ENCODE measurements at regions not wholly inside any gene's neighbourhood (a gene's known extent, or its start where the extent isn't known, plus 50 kb on each side); places are given as distances from the start of the nearest gene placed in this dataset.
A peak's percentile ranks its signal among the peaks of the same experiment; 100 is the strongest.

- H3K27me3 ChIP-seq (ENCODE audit: insufficient read depth, low read length), result no peaks in the 10 kb centered on the region
- no peaks in the 10 kb centered on the region for H3K9me3 ChIP-seq (ENCODE audit: insufficient read depth, low read depth, low read length)
- no peak for FAIRE-seq
- no peak overlapping the region for H2AFZ ChIP-seq (ENCODE audit: low read depth, low read length)
- no peak overlapping the region for H3K27ac ChIP-seq (ENCODE audit: low read depth, low read length)
- no peak overlapping the region for H3K4me2 ChIP-seq (ENCODE audit: low read length)
- H3K9ac ChIP-seq (ENCODE audit: low read length), result no peak overlapping the region
- DNase-seq (ENCODE audit: low read depth), result no peak
- no peaks in the 10 kb centered on the region for H3K79me2 ChIP-seq (ENCODE audit: insufficient read depth, low read length)
- H3K4me1 ChIP-seq (ENCODE audit: insufficient read depth, low read length), result no peaks in the 10 kb centered on the region
- H4K20me1 ChIP-seq (ENCODE audit: insufficient read depth, low read length), result no peaks in the 10 kb centered on the region
- H3K36me3 Mint-ChIP-seq (ENCODE audit: low read depth, unreplicated experiment), result no peaks in the 10 kb centered on the region
- H3K9me3 Mint-ChIP-seq (ENCODE audit: unreplicated experiment), result no peaks in the 10 kb centered on the region
- H3K27ac Mint-ChIP-seq (ENCODE audit: unreplicated experiment), result no peak overlapping the region
- no peaks in the 10 kb centered on the region for H3K36me3 ChIP-seq (ENCODE audit: insufficient read depth, low read length)
- no peaks in the 10 kb centered on the region for H3K27me3 Mint-ChIP-seq (ENCODE audit: low read depth, unreplicated experiment)
- H3K4me3 Mint-ChIP-seq (ENCODE audit: unreplicated experiment), result no peak overlapping the region
- H3K4me3 ChIP-seq (ENCODE audit: insufficient read depth, low read depth, low read length), result no peak overlapping the region
- TF ChIP-seq CTCF (IDR thresholded peaks at IDR 0.05; ENCODE audit: insufficient read depth, low read depth, low read length), result no peak
- no peak for TF ChIP-seq EZH2 (IDR thresholded peaks at IDR 0.05; ENCODE audit: insufficient read depth, low read length)
- H3K4me1 Mint-ChIP-seq (ENCODE audit: low read depth, unreplicated experiment), result no peaks in the 10 kb centered on the region
Measured at GRCh38 chr1:239139801-239140200, 246.6 kb upstream of the CHRM3 start.

- Mint-ChIP-seq H3K36me3 (ENCODE audit: low read depth, unreplicated experiment) (no peaks in the 10 kb centered on the region), H3K27me3 (ENCODE audit: low read depth, unreplicated experiment) (no peaks in the 10 kb centered on the region), H3K27ac (ENCODE audit: unreplicated experiment) (no peak overlapping the region), H3K9me3 (ENCODE audit: unreplicated experiment) (no peaks in the 10 kb centered on the region), H3K4me1 (ENCODE audit: low read depth, unreplicated experiment) (peaks cover 16% of the 10 kb centered on the region), H3K4me3 (ENCODE audit: unreplicated experiment) (no peak overlapping the region)
- no peaks in the 10 kb centered on the region for H3K4me1 ChIP-seq (ENCODE audit: insufficient read depth, low read length)
- no peaks in the 10 kb centered on the region for H3K79me2 ChIP-seq (ENCODE audit: insufficient read depth, low read length)
- H3K4me2 ChIP-seq (ENCODE audit: low read length), result no peak overlapping the region
- H3K9ac ChIP-seq (ENCODE audit: low read length), result no peak overlapping the region
- no peak overlapping the region for H3K27ac ChIP-seq (ENCODE audit: low read depth, low read length)
- H2AFZ ChIP-seq (ENCODE audit: low read depth, low read length), result no peak overlapping the region
- no peaks in the 10 kb centered on the region for H4K20me1 ChIP-seq (ENCODE audit: insufficient read depth, low read length)
- H3K27me3 ChIP-seq (ENCODE audit: insufficient read depth, low read length), result no peaks in the 10 kb centered on the region
- TF ChIP-seq CTCF (IDR thresholded peaks at IDR 0.05; ENCODE audit: insufficient read depth, low read depth, low read length), result no peak
- no peak for TF ChIP-seq EZH2 (IDR thresholded peaks at IDR 0.05; ENCODE audit: insufficient read depth, low read length)
- no peak for FAIRE-seq
- no peak overlapping the region for H3K4me3 ChIP-seq (ENCODE audit: insufficient read depth, low read depth, low read length)
- no peaks in the 10 kb centered on the region for H3K36me3 ChIP-seq (ENCODE audit: insufficient read depth, low read length)
- no peak for DNase-seq (ENCODE audit: low read depth)
- H3K9me3 ChIP-seq (ENCODE audit: insufficient read depth, low read depth, low read length), result no peaks in the 10 kb centered on the region
Measured at GRCh38 chr1:239128541-239128940, 257.8 kb upstream of the CHRM3 start.

GRCh38 chr1:239126884-239127283 is 259.5 kb upstream of the CHRM3 start:
- Histone ChIP-seq H3K9ac (ENCODE audit: low read length) (no peak overlapping the region), H2AFZ (ENCODE audit: low read depth, low read length) (no peak overlapping the region), H3K36me3 (ENCODE audit: insufficient read depth, low read length) (no peaks in the 10 kb centered on the region), H4K20me1 (ENCODE audit: insufficient read depth, low read length) (no peaks in the 10 kb centered on the region), H3K4me3 (ENCODE audit: insufficient read depth, low read depth, low read length) (no peak overlapping the region), H3K27ac (ENCODE audit: low read depth, low read length) (no peak overlapping the region), H3K4me2 (ENCODE audit: low read length) (no peak overlapping the region), H3K4me1 (ENCODE audit: insufficient read depth, low read length) (no peaks in the 10 kb centered on the region), H3K9me3 (ENCODE audit: insufficient read depth, low read depth, low read length) (no peaks in the 10 kb centered on the region), H3K79me2 (ENCODE audit: insufficient read depth, low read length) (no peaks in the 10 kb centered on the region), H3K27me3 (ENCODE audit: insufficient read depth, low read length) (no peaks in the 10 kb centered on the region)
- TF ChIP-seq CTCF (IDR thresholded peaks at IDR 0.05; ENCODE audit: insufficient read depth, low read depth, low read length) (no peak), EZH2 (IDR thresholded peaks at IDR 0.05; ENCODE audit: insufficient read depth, low read length) (no peak)
- H3K27me3 Mint-ChIP-seq (ENCODE audit: low read depth, unreplicated experiment), result no peaks in the 10 kb centered on the region
- H3K36me3 Mint-ChIP-seq (ENCODE audit: low read depth, unreplicated experiment), result no peaks in the 10 kb centered on the region
- peaks cover 16% of the 10 kb centered on the region for H3K4me1 Mint-ChIP-seq (ENCODE audit: low read depth, unreplicated experiment)
- DNase-seq (ENCODE audit: low read depth) (peak; percentile 21), FAIRE-seq (no peak)
- no peak overlapping the region for H3K27ac Mint-ChIP-seq (ENCODE audit: unreplicated experiment)
- no peak overlapping the region for H3K4me3 Mint-ChIP-seq (ENCODE audit: unreplicated experiment)
- no peaks in the 10 kb centered on the region for H3K9me3 Mint-ChIP-seq (ENCODE audit: unreplicated experiment)

Measured in astrocyte (in vitro differentiated cells and primary cell).